ENCODE measurements at regions not wholly inside any gene's neighbourhood (a gene's known extent, or its start where the extent isn't known, plus 50 kb on each side); places are given as distances from the start of the nearest gene placed in this dataset.

GRCh38 chr1:14094611-14095400 is 394.8 kb downstream of the PRDM2 start:
- DNase-seq (ENCODE audit: low spot score): no peak
- no peaks in the 10 kb centered on the region for H3K4me1 Mint-ChIP-seq (ENCODE audit: low read depth)
- no peaks in the 10 kb centered on the region for H3K36me3 Mint-ChIP-seq (ENCODE audit: low read depth)
- no peak overlapping the region for H3K4me3 Mint-ChIP-seq
- H3K9me3 Mint-ChIP-seq: peaks cover 12% of the 10 kb centered on the region
- no peaks in the 10 kb centered on the region for H3K27me3 Mint-ChIP-seq (ENCODE audit: low read depth)
- H3K27ac Mint-ChIP-seq: no peak overlapping the region

GRCh38 chr1:14098294-14098913 is 398.4 kb downstream of the PRDM2 start:
- H3K27me3 Mint-ChIP-seq (ENCODE audit: low read depth): no peaks in the 10 kb centered on the region
- H3K36me3 Mint-ChIP-seq (ENCODE audit: low read depth): no peaks in the 10 kb centered on the region
- no peaks in the 10 kb centered on the region for H3K4me1 Mint-ChIP-seq (ENCODE audit: low read depth)
- no peak overlapping the region for H3K4me3 Mint-ChIP-seq
- no peaks in the 10 kb centered on the region for H3K9me3 Mint-ChIP-seq
- no peak for DNase-seq (ENCODE audit: low spot score)
- no peak overlapping the region for H3K27ac Mint-ChIP-seq

- DNase-seq (ENCODE audit: low spot score): no peak
- Mint-ChIP-seq H3K27me3 (ENCODE audit: low read depth) (no peaks in the 10 kb centered on the region), H3K4me3 (no peak overlapping the region), H3K27ac (no peak overlapping the region), H3K9me3 (no peaks in the 10 kb centered on the region), H3K36me3 (ENCODE audit: low read depth) (no peaks in the 10 kb centered on the region), H3K4me1 (ENCODE audit: low read depth) (no peaks in the 10 kb centered on the region)
These were observed 400.5 kb downstream of the PRDM2 start for GRCh38 chr1:14100444-14100843.

- Mint-ChIP-seq H3K27me3 (ENCODE audit: low read depth) (no peaks in the 10 kb centered on the region), H3K9me3 (no peaks in the 10 kb centered on the region), H3K27ac (no peak overlapping the region), H3K36me3 (ENCODE audit: low read depth) (no peaks in the 10 kb centered on the region), H3K4me3 (no peak overlapping the region), H3K4me1 (ENCODE audit: low read depth) (no peaks in the 10 kb centered on the region)
- DNase-seq (ENCODE audit: low spot score): no peak
These were observed 400.9 kb downstream of the PRDM2 start for GRCh38 chr1:14100919-14101318.

- H3K27me3 Mint-ChIP-seq (ENCODE audit: low read depth): no peaks in the 10 kb centered on the region
- no peaks in the 10 kb centered on the region for H3K9me3 Mint-ChIP-seq
- H3K27ac Mint-ChIP-seq: no peak overlapping the region
- no peaks in the 10 kb centered on the region for H3K4me1 Mint-ChIP-seq (ENCODE audit: low read depth)
- no peak overlapping the region for H3K4me3 Mint-ChIP-seq
- H3K36me3 Mint-ChIP-seq (ENCODE audit: low read depth): no peaks in the 10 kb centered on the region
- DNase-seq (ENCODE audit: low spot score): no peak
These were observed 402.2 kb downstream of the PRDM2 start for GRCh38 chr1:14102180-14102579.

- Mint-ChIP-seq H3K27me3 (ENCODE audit: low read depth) (no peaks in the 10 kb centered on the region), H3K4me1 (ENCODE audit: low read depth) (no peaks in the 10 kb centered on the region), H3K27ac (no peak overlapping the region)
These were observed 404.0 kb downstream of the PRDM2 start for GRCh38 chr1:14103878-14104430.

GRCh38 chr1:14106126-14106525 is 406.1 kb downstream of the PRDM2 start:
- no peak for DNase-seq (ENCODE audit: low spot score)
- H3K4me3 Mint-ChIP-seq: no peak overlapping the region
- no peak overlapping the region for H3K27ac Mint-ChIP-seq
- no peaks in the 10 kb centered on the region for H3K27me3 Mint-ChIP-seq (ENCODE audit: low read depth)
- H3K36me3 Mint-ChIP-seq (ENCODE audit: low read depth): no peaks in the 10 kb centered on the region
- no peaks in the 10 kb centered on the region for H3K9me3 Mint-ChIP-seq
- no peaks in the 10 kb centered on the region for H3K4me1 Mint-ChIP-seq (ENCODE audit: low read depth)

More at GRCh38 chr1:14103878-14104430, 404.0 kb downstream of the PRDM2 start:
- Mint-ChIP-seq H3K36me3 (ENCODE audit: low read depth) (no peaks in the 10 kb centered on the region), H3K4me3 (no peak overlapping the region), H3K9me3 (no peaks in the 10 kb centered on the region)
- DNase-seq (ENCODE audit: low spot score): no peak

GRCh38 chr1:14106679-14107313 is 406.8 kb downstream of the PRDM2 start:
- DNase-seq (ENCODE audit: low spot score): no peak
- Mint-ChIP-seq H3K4me3 (no peak overlapping the region), H3K9me3 (no peaks in the 10 kb centered on the region), H3K27me3 (ENCODE audit: low read depth) (no peaks in the 10 kb centered on the region), H3K27ac (no peak overlapping the region), H3K4me1 (ENCODE audit: low read depth) (no peaks in the 10 kb centered on the region), H3K36me3 (ENCODE audit: low read depth) (no peaks in the 10 kb centered on the region)

GRCh38 chr1:14108356-14109275 is 408.6 kb downstream of the PRDM2 start:
- H3K36me3 Mint-ChIP-seq (ENCODE audit: low read depth): no peaks in the 10 kb centered on the region
- DNase-seq (ENCODE audit: low spot score): no peak
- H3K9me3 Mint-ChIP-seq: no peaks in the 10 kb centered on the region
- H3K4me1 Mint-ChIP-seq (ENCODE audit: low read depth): no peaks in the 10 kb centered on the region
- H3K4me3 Mint-ChIP-seq: no peak overlapping the region
- no peak overlapping the region for H3K27ac Mint-ChIP-seq
- H3K27me3 Mint-ChIP-seq (ENCODE audit: low read depth): no peaks in the 10 kb centered on the region

- H3K36me3 Mint-ChIP-seq (ENCODE audit: low read depth): no peaks in the 10 kb centered on the region
- no peaks in the 10 kb centered on the region for H3K4me1 Mint-ChIP-seq (ENCODE audit: low read depth)
- no peaks in the 10 kb centered on the region for H3K27me3 Mint-ChIP-seq (ENCODE audit: low read depth)
- no peak for DNase-seq (ENCODE audit: low spot score)
- no peak overlapping the region for H3K4me3 Mint-ChIP-seq
- no peak overlapping the region for H3K27ac Mint-ChIP-seq
- no peaks in the 10 kb centered on the region for H3K9me3 Mint-ChIP-seq
These were observed 409.3 kb downstream of the PRDM2 start for GRCh38 chr1:14109276-14109635.

GRCh38 chr1:14110040-14110439 is 410.1 kb downstream of the PRDM2 start:
- Mint-ChIP-seq H3K4me1 (ENCODE audit: low read depth) (peaks cover 1% of the 10 kb centered on the region), H3K36me3 (ENCODE audit: low read depth) (no peaks in the 10 kb centered on the region), H3K4me3 (no peak overlapping the region), H3K9me3 (no peaks in the 10 kb centered on the region), H3K27me3 (ENCODE audit: low read depth) (no peaks in the 10 kb centered on the region), H3K27ac (no peak overlapping the region)
- no peak for DNase-seq (ENCODE audit: low spot score)

GRCh38 chr1:14111121-14111520 is 411.1 kb downstream of the PRDM2 start:
- Mint-ChIP-seq H3K4me3 (no peak overlapping the region), H3K27ac (no peak overlapping the region)

GRCh38 chr1:14112613-14113012 is 412.6 kb downstream of the PRDM2 start:
- H3K9me3 Mint-ChIP-seq: no peaks in the 10 kb centered on the region
- no peaks in the 10 kb centered on the region for H3K36me3 Mint-ChIP-seq (ENCODE audit: low read depth)
- DNase-seq (ENCODE audit: low spot score): no peak
- H3K27me3 Mint-ChIP-seq (ENCODE audit: low read depth): no peaks in the 10 kb centered on the region
- H3K4me3 Mint-ChIP-seq: no peak overlapping the region
- no peak overlapping the region for H3K27ac Mint-ChIP-seq
- peaks cover 1% of the 10 kb centered on the region for H3K4me1 Mint-ChIP-seq (ENCODE audit: low read depth)

More at GRCh38 chr1:14111121-14111520, 411.1 kb downstream of the PRDM2 start:
- DNase-seq (ENCODE audit: low spot score): no peak
- Mint-ChIP-seq H3K27me3 (ENCODE audit: low read depth) (no peaks in the 10 kb centered on the region), H3K4me1 (ENCODE audit: low read depth) (peaks cover 1% of the 10 kb centered on the region), H3K9me3 (no peaks in the 10 kb centered on the region), H3K36me3 (ENCODE audit: low read depth) (no peaks in the 10 kb centered on the region)
